SK-N-MC (cell line): ENCODE measurements at regions not wholly inside any gene's neighbourhood (a gene's known extent, or its start where the extent isn't known, plus 50 kb on each side); places are given as distances from the start of the nearest gene placed in this dataset.

Experiments used
- EZH2 ChIP-seq: fragments of 200-600 bp; sonication (generic); IDR thresholded peaks from one replicate; pipeline ENCODE4 v1.6.1; 2017; ENCODE audit warnings: antibody characterized with exemption
- FOXP2 ChIP-seq: optimal IDR thresholded peaks from 2 replicates; pipeline ENCODE3; 2011; ENCODE audit warnings: mild to moderate bottlenecking, moderate library complexity; ENCODE audit not compliant: insufficient read depth; ENCODE audit errors: extremely low read length, control extremely low read depth
- POLR2AphosphoS5 ChIP-seq: IDR thresholded peaks from 2 replicates; pipeline ENCODE4 v1.6.1; 2012; ENCODE audit warnings: mild to moderate bottlenecking, low read depth, low read length, borderline replicate concordance

DNA sequence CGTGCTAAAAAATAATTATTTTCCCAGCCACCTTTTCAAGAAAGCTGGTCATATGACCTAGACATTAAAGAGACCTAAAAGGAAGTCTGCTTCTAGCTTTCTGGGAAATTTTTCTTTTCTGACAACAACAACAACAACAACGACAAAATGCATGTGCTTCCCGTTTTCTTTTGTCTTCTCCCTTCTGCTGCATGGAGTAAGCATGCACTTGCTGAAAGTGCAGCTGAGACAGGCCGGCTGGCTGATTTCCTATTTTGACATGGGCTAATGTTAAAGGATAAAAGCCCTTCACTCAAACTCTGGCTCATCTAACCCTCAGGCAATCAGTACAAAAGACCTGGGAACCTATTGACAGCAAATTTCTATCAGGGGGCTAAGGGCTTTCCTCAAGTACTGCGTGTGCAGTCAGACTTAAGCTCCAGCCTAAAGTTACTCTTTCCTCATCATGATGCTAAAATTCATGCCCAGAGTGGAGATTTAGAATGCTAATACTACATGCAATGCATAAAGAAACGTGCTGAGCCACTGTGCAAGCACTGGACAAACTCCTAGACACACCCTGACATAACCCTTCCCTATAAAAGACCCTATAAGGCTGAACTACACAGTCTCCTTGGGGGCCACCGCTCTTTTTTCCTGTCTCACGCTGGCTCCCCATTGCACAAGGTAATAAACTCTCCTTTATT is 811.1 kb downstream of the UQCRFS1 start:
- TF ChIP-seq EZH2 (no peak), POLR2AphosphoS5 (no peak), FOXP2 (no peak)
